ENCODE measurements at regions not wholly inside any gene's neighbourhood (a gene's known extent, or its start where the extent isn't known, plus 50 kb on each side); places are given as distances from the start of the nearest gene placed in this dataset.
A peak's percentile ranks its signal among the peaks of the same experiment; 100 is the strongest.
"Not testable (repeated sequence)": the region's sequence is repeated elsewhere in the genome, so short reads cannot be mapped to it uniquely, and the experiment has no call there.

GRCh38 chr3:22666736-22667135 lies 536.4 kb upstream of the UBE2E2 start:
- ATAC-seq (no peak), DNase-seq (no peak)
- intact Hi-C loops (cut with micrococcal nuclease) = no loop called here

- intact Hi-C loops (cut with micrococcal nuclease) = no loop called here
- DNase-seq (no peak), ATAC-seq (no peak)
Measured at GRCh38 chr3:22671848-22672247, 531.3 kb upstream of the UBE2E2 start.

- intact Hi-C loops (cut with micrococcal nuclease) = no loop called here
- peak; percentile 26 for ATAC-seq
- no peak for DNase-seq
Measured at GRCh38 chr3:22684739-22685138, 518.4 kb upstream of the UBE2E2 start.

GRCh38 chr3:22685597-22685996 lies 517.5 kb upstream of the UBE2E2 start:
- intact Hi-C loops (cut with micrococcal nuclease) = no loop called here
- DNase-seq (no peak), ATAC-seq (no peak)

- ATAC-seq (no peak), DNase-seq (no peak)
- intact Hi-C loops (cut with micrococcal nuclease) = no loop called here
Measured at GRCh38 chr3:22691407-22691806, 511.7 kb upstream of the UBE2E2 start.

GRCh38 chr3:22691856-22692628 lies 511.1 kb upstream of the UBE2E2 start:
- no peak for ATAC-seq
- no peak for DNase-seq
- intact Hi-C loops (cut with micrococcal nuclease) = no loop called here

- intact Hi-C loops (cut with micrococcal nuclease) = no loop called here
- ATAC-seq = no peak
- no peak for DNase-seq
Measured at GRCh38 chr3:22700876-22701275, 502.3 kb upstream of the UBE2E2 start.

- DNase-seq (no peak), ATAC-seq (no peak)
- intact Hi-C loops (cut with micrococcal nuclease) = no loop called here
Measured at GRCh38 chr3:22704166-22704565, 499.0 kb upstream of the UBE2E2 start.

- ATAC-seq (no peak), DNase-seq (no peak)
- intact Hi-C loops (cut with micrococcal nuclease) = no loop called here
Measured at GRCh38 chr3:22704571-22705354, 498.4 kb upstream of the UBE2E2 start.

GRCh38 chr3:22706922-22707321 lies 496.2 kb upstream of the UBE2E2 start:
- intact Hi-C loops (cut with micrococcal nuclease); DNase-seq; ATAC-seq: not testable (repeated sequence)

- intact Hi-C loops (cut with micrococcal nuclease) = no loop called here
- ATAC-seq = no peak
Measured at GRCh38 chr3:22713936-22714335, 489.2 kb upstream of the UBE2E2 start.

GRCh38 chr3:22714749-22715148 lies 488.4 kb upstream of the UBE2E2 start:
- no peak for ATAC-seq

More at GRCh38 chr3:22713936-22714335, 489.2 kb upstream of the UBE2E2 start:
- DNase-seq = no peak

GRCh38 chr3:22720596-22720995 lies 482.5 kb upstream of the UBE2E2 start:
- no peak for ATAC-seq
- intact Hi-C loops (cut with micrococcal nuclease) = no loop called here
- no peak for DNase-seq

More at GRCh38 chr3:22714749-22715148, 488.4 kb upstream of the UBE2E2 start:
- no peak for DNase-seq
- intact Hi-C loops (cut with micrococcal nuclease) = no loop called here

- DNase-seq = no peak
- intact Hi-C loops (cut with micrococcal nuclease) = no loop called here
- ATAC-seq = no peak
Measured at GRCh38 chr3:22724420-22724819, 478.7 kb upstream of the UBE2E2 start.

GRCh38 chr3:22728406-22728805 lies 474.7 kb upstream of the UBE2E2 start:
- DNase-seq (no peak), ATAC-seq (no peak)
- intact Hi-C loops (cut with micrococcal nuclease) = no loop called here

- no peak for ATAC-seq
- intact Hi-C loops (cut with micrococcal nuclease) = no loop called here
- no peak for DNase-seq
Measured at GRCh38 chr3:22729212-22729611, 473.9 kb upstream of the UBE2E2 start.

- ATAC-seq (no peak), DNase-seq (no peak)
- intact Hi-C loops (cut with micrococcal nuclease) = no loop called here
Measured at GRCh38 chr3:22729981-22730380, 473.1 kb upstream of the UBE2E2 start.

GRCh38 chr3:22730701-22731100 lies 472.4 kb upstream of the UBE2E2 start:
- DNase-seq (no peak), ATAC-seq (no peak)
- intact Hi-C loops (cut with micrococcal nuclease) = no loop called here

GRCh38 chr3:22731901-22732300 lies 471.2 kb upstream of the UBE2E2 start:
- ATAC-seq (no peak), DNase-seq (no peak)
- intact Hi-C loops (cut with micrococcal nuclease) = no loop called here

GRCh38 chr3:22732641-22733040 lies 470.5 kb upstream of the UBE2E2 start:
- DNase-seq (no peak), ATAC-seq (no peak)
- intact Hi-C loops (cut with micrococcal nuclease) = no loop called here

GRCh38 chr3:22734207-22734606 lies 468.9 kb upstream of the UBE2E2 start:
- DNase-seq = no peak
- intact Hi-C loops (cut with micrococcal nuclease) = no loop called here
- no peak for ATAC-seq
